HCT116 (cell line): ENCODE measurements at regions not wholly inside any gene's neighbourhood (a gene's known extent, or its start where the extent isn't known, plus 50 kb on each side); places are given as distances from the start of the nearest gene placed in this dataset.

Experiments used
- ATF3 ChIP-seq: IDR thresholded peaks from 2 replicates; pipeline ENCODE4 v1.6.1; 2012
- CEBPB ChIP-seq: IDR thresholded peaks from 2 replicates; pipeline ENCODE4 v1.6.1; 2012; ENCODE audit warnings: low read depth
- CTCF ChIP-seq, 3 experiments: fragments of 200-600 bp in 1 of 3; sonication (generic) in 1 of 3; IDR thresholded peaks in 2 of 3; conservative IDR thresholded peaks in 1 of 3; 2 replicates each; pipeline ENCODE4 v1.5.1; 2012 to 2017; ENCODE audit warnings: low read depth in 2 of 3, low read length in 2 of 3, antibody characterized with exemption in 1 of 3, borderline replicate concordance in 1 of 3, control low read depth in 1 of 3, mild to moderate bottlenecking in 1 of 3, mixed read lengths in 1 of 3, mixed run types in 1 of 3, moderate library complexity in 1 of 3; ENCODE audit not compliant: insufficient read depth in 1 of 3
- EZH2 ChIP-seq: fragments of 200-600 bp; sonication (generic); IDR thresholded peaks from 2 replicates; pipeline ENCODE4 v1.6.1; 2017; ENCODE audit warnings: antibody characterized with exemption, mixed run types
- EZH2phosphoT487 ChIP-seq: fragments of 200-600 bp; IDR thresholded peaks from 2 replicates; pipeline ENCODE4 v1.6.1; 2018; ENCODE audit warnings: antibody characterized with exemption, borderline replicate concordance
- JUND ChIP-seq: IDR thresholded peaks from 2 replicates; pipeline ENCODE4 v1.6.1; 2012
- MAX ChIP-seq: IDR thresholded peaks from 2 replicates; pipeline ENCODE4 v1.6.1; 2012
- POLR2A ChIP-seq: IDR thresholded peaks from 2 replicates; pipeline ENCODE4 v1.7.0; 2011; ENCODE audit warnings: borderline replicate concordance; ENCODE audit not compliant: insufficient read depth, insufficient read length; ENCODE audit errors: extremely low read depth
- RAD21 ChIP-seq: IDR thresholded peaks from 2 replicates; pipeline ENCODE4 v1.6.1; 2012; ENCODE audit warnings: low read depth, mild to moderate bottlenecking
- REST ChIP-seq: IDR thresholded peaks from 2 replicates; pipeline ENCODE4 v1.6.1; 2012; ENCODE audit warnings: low read depth
- SP1 ChIP-seq: IDR thresholded peaks from 2 replicates; pipeline ENCODE4 v1.6.1; 2012; ENCODE audit warnings: low read depth
- SRF ChIP-seq: IDR thresholded peaks from 2 replicates; pipeline ENCODE4 v1.6.1; 2012; ENCODE audit warnings: low read depth
- TCF7L2 ChIP-seq: IDR thresholded peaks from 2 replicates; pipeline ENCODE4 v1.7.0; 2011; ENCODE audit warnings: borderline replicate concordance, inconsistent platforms; ENCODE audit not compliant: insufficient read depth, insufficient read length; ENCODE audit errors: extremely low read depth
- ZNF274 ChIP-seq: fragments of 200-500 bp; sonication (Bioruptor generic); IDR thresholded peaks from 2 replicates; pipeline ENCODE4 v1.6.1; 2014; ENCODE audit warnings: mild to moderate bottlenecking, low read depth, low read length, inconsistent platforms

- TF ChIP-seq ATF3 (no peak), CEBPB (no peak), EZH2phosphoT487 (no peak), TCF7L2 (no peak), CTCF (IDR thresholded peaks at IDR 0.05 in 2 of 3, conservative IDR thresholded peaks at IDR 0.05 in 1 of 3; ENCODE audit: borderline replicate concordance in 1 of 3, insufficient read depth in 1 of 3, low read depth in 2 of 3, low read length in 2 of 3) (no peak), JUND (no peak), EZH2 (no peak), POLR2A (no peak), RAD21 (no peak), ZNF274 (no peak), MAX (no peak), SP1 (no peak), SRF (no peak), REST (no peak)
Measured at GRCh38 chr3:182393151-182393550, 400.2 kb upstream of the ATP11B start.
